GM12878 (cell line): ENCODE measurements at regions not wholly inside any gene's neighbourhood (a gene's known extent, or its start where the extent isn't known, plus 50 kb on each side); places are given as distances from the start of the nearest gene placed in this dataset.
"Not testable (repeated sequence)": the region's sequence is repeated elsewhere in the genome, so short reads cannot be mapped to it uniquely, and the experiment has no call there.

ENCODE experiments used
- CEBPB ChIP-seq, 2 experiments: fragments of 150-350 bp in 1 of 2; IDR thresholded peaks; 2 replicates each; pipeline ENCODE4 v1.6.1; 2012 to 2014; ENCODE audit warnings: low read depth in 2 of 2, low read length in 2 of 2, borderline replicate concordance in 1 of 2, inconsistent platforms in 1 of 2
- CREB1 ChIP-seq: IDR thresholded peaks from 2 replicates; pipeline ENCODE4 v1.6.1; 2012; ENCODE audit warnings: low read depth, mild to moderate bottlenecking, inconsistent platforms
- CREM ChIP-seq: IDR thresholded peaks from 2 replicates; pipeline ENCODE4 v1.6.1; 2014; ENCODE audit warnings: antibody characterized with exemption, low read depth
- KLF5 ChIP-seq: fragments of 450-650 bp; IDR thresholded peaks from 2 replicates; pipeline ENCODE4 v1.6.1; 2014; ENCODE audit warnings: mild to moderate bottlenecking; ENCODE audit not compliant: partially characterized antibody
- POLR2A ChIP-seq: IDR thresholded peaks from 2 replicates; pipeline ENCODE4 v1.6.1; 2011; ENCODE audit warnings: low read depth, mild to moderate bottlenecking, low read length
- POLR2AphosphoS5 ChIP-seq: IDR thresholded peaks from 2 replicates; pipeline ENCODE4 v1.6.1; 2011; ENCODE audit warnings: mild to moderate bottlenecking, low read length, inconsistent platforms
- RELA ChIP-seq: fragments of 450-650 bp; IDR thresholded peaks from 2 replicates; pipeline ENCODE4 v1.8.0; 2014; ENCODE audit warnings: borderline replicate concordance; ENCODE audit not compliant: partially characterized antibody
- SREBF2 ChIP-seq: IDR thresholded peaks from 2 replicates; pipeline ENCODE4 v1.6.1; 2012; ENCODE audit warnings: mild to moderate bottlenecking, low read length
- TAF1 ChIP-seq: IDR thresholded peaks from 2 replicates; pipeline ENCODE4 v1.6.1; 2011; ENCODE audit warnings: mild to moderate bottlenecking, low read depth, low read length, borderline replicate concordance
- ZZZ3 ChIP-seq: IDR thresholded peaks from 2 replicates; pipeline ENCODE4 v1.6.1; 2011; ENCODE audit warnings: low read depth; ENCODE audit not compliant: control insufficient read depth, insufficient read length
- TF ChIP-seq, protein P1 (sequence below), 3 experiments: IDR thresholded peaks in 2 of 3; conservative IDR thresholded peaks in 1 of 3; 2 replicates each; pipeline ENCODE4 v1.5.1; 2011; ENCODE audit warnings: low read depth in 3 of 3, low read length in 3 of 3, mild to moderate bottlenecking in 3 of 3, control low read depth in 2 of 3, moderate library complexity in 2 of 3, inconsistent platforms in 1 of 3, mixed read lengths in 1 of 3; ENCODE audit not compliant: control insufficient read depth in 2 of 3, insufficient read depth in 1 of 3; ENCODE audit errors: extremely low read depth in 1 of 3
- TF ChIP-seq, protein P2 (sequence below): fragments of 450-650 bp; formaldehyde crosslinking; IDR thresholded peaks from 2 replicates; pipeline ENCODE4 v1.5.0; 2022; ENCODE audit warnings: mild to moderate bottlenecking, missing genetic modification characterization

DNA sequence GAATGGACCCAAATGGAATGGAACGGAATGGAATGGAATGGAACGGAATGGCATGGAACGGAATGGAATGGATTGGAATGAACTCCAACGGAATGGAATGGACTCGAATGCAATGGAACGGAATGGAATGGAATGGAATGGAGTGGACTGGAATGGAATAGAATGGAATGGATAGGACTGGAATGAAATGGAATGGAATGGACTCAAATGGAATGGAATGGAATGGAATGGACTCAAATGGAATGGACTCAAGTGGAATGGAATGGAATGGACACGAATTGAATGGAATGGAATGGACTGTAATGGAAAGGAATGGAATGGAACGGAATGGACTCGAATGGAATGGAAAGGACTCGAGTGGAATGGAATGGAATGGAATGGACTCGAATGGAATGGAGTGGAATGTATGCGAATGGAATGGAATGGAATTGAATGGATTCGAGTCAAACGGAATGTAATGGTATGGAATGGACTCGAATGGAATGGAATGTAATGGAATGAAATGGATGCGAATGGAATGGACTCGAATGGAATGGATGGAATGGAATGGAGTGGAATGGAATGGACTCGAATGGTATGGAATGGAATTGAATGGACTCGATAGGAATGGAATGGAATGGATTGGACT lies 101.0 kb upstream of the FBXO28 start:
- not testable (repeated sequence) for TF ChIP-seq ZZZ3; POLR2A; TAF1; POLR2AphosphoS5; RELA; CEBPB (IDR thresholded peaks at IDR 0.05; ENCODE audit: borderline replicate concordance in 1 of 2, low read depth in 2 of 2, low read length in 2 of 2); CREB1; KLF5; CREM; SREBF2
- TF ChIP-seq, protein P1, sequence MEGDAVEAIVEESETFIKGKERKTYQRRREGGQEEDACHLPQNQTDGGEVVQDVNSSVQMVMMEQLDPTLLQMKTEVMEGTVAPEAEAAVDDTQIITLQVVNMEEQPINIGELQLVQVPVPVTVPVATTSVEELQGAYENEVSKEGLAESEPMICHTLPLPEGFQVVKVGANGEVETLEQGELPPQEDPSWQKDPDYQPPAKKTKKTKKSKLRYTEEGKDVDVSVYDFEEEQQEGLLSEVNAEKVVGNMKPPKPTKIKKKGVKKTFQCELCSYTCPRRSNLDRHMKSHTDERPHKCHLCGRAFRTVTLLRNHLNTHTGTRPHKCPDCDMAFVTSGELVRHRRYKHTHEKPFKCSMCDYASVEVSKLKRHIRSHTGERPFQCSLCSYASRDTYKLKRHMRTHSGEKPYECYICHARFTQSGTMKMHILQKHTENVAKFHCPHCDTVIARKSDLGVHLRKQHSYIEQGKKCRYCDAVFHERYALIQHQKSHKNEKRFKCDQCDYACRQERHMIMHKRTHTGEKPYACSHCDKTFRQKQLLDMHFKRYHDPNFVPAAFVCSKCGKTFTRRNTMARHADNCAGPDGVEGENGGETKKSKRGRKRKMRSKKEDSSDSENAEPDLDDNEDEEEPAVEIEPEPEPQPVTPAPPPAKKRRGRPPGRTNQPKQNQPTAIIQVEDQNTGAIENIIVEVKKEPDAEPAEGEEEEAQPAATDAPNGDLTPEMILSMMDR (IDR thresholded peaks at IDR 0.05 in 2 of 3, conservative IDR thresholded peaks at IDR 0.05 in 1 of 3; ENCODE audit: control insufficient read depth in 2 of 3, extremely low read depth in 1 of 3, insufficient read depth in 1 of 3, low read depth in 3 of 3, low read length in 3 of 3) = not testable (repeated sequence)
- TF ChIP-seq, protein P2, sequence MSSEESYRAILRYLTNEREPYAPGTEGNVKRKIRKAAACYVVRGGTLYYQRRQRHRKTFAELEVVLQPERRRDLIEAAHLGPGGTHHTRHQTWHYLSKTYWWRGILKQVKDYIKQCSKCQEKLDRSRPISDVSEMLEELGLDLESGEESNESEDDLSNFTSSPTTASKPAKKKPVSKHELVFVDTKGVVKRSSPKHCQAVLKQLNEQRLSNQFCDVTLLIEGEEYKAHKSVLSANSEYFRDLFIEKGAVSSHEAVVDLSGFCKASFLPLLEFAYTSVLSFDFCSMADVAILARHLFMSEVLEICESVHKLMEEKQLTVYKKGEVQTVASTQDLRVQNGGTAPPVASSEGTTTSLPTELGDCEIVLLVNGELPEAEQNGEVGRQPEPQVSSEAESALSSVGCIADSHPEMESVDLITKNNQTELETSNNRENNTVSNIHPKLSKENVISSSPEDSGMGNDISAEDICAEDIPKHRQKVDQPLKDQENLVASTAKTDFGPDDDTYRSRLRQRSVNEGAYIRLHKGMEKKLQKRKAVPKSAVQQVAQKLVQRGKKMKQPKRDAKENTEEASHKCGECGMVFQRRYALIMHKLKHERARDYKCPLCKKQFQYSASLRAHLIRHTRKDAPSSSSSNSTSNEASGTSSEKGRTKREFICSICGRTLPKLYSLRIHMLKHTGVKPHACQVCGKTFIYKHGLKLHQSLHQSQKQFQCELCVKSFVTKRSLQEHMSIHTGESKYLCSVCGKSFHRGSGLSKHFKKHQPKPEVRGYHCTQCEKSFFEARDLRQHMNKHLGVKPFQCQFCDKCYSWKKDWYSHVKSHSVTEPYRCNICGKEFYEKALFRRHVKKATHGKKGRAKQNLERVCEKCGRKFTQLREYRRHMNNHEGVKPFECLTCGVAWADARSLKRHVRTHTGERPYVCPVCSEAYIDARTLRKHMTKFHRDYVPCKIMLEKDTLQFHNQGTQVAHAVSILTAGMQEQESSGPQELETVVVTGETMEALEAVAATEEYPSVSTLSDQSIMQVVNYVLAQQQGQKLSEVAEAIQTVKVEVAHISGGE (CRISPR knock-in tag) = not testable (repeated sequence)
